ENCODE measurements at regions not wholly inside any gene's neighbourhood (a gene's known extent, or its start where the extent isn't known, plus 50 kb on each side); places are given as distances from the start of the nearest gene placed in this dataset.
A peak's percentile ranks its signal among the peaks of the same experiment; 100 is the strongest.
"Not testable (repeated sequence)": the region's sequence is repeated elsewhere in the genome, so short reads cannot be mapped to it uniquely, and the experiment has no call there.

DNA sequence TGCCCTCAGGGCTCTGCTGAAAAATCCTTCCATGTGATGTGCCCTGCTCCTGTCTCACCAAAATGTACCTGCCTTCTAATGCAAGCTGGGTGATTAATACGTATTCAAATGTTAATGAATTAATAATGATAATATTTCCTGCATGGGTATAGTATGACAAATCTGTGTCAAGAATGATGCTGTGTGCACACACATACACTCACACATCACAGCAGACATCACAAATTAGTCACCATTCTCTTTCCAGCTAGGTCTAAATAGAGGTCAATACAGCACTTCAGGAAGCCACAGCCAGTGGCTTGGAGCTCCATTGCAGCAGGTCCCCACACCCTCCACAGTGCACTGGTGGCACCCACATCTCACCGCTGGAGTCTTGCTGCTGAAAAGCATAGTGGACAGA is 681.2 kb upstream of the NRP1 start:
- DNase-seq (ENCODE audit: low read depth), result no peak

DNA sequence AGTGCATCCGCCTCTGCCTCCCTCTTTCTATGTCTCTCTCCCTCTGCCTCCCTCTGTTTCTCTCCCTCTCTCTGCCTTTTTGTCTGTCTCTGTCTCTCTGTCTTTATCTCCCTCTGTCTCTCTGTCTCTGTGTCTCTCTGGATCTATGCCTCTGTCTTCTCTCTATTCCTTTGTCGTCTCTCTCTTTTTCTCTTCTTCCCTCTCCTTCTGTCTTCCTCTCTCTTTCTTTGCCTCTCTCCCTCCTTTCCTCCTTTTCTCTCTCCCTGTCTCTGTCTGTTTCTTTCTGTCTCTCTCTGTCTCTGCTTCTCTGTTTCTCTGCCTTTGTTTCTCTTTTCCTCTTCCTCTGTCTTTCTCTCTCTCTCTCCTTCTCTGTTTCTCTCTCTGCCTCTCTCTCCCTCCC is 678.8 kb upstream of the NRP1 start:
- no peak for DNase-seq (ENCODE audit: low read depth)

DNA sequence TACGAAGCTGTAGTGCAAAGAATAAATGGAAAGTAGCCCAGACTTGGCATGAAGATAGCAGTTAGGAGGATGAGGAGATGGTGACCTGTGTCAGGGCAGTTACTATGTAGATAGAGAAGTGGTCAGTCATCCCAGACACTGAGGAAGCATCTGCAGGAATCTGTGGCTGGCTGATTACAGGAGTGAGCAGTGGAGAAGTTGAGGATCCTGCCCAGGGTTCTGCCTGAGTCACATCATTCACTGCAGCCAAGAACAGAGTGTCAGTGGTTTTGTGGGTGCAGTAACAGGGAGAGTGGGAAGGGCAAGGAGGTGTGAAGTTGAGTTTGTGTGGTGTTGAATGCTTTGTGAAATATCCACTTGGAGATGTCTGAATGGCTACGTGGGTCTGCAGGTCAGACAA is 676.4 kb upstream of the NRP1 start:
- peak; percentile 54 for DNase-seq (ENCODE audit: low read depth)

DNA sequence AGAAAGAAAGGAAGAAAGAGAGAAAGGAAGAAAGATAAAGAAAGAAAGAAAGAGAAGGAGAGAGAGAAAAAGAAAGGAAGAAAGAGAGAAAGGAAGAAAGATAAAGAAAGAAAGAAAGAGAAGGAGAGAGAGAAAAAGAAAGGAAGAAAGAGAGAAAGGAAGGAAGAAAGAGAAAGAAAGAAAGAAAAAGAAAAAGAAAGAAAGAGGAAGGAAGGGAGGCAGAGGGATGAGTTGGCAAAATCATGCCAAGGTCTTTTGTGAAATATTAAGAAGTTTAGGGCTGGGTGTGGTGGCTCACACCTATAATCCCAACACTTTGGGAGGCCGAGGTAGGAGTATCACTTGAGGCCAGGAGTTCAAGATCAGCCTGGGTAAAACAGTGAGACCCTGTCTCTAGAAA is 675.8 kb upstream of the NRP1 start:
- DNase-seq (ENCODE audit: low read depth), result not testable (repeated sequence)

DNA sequence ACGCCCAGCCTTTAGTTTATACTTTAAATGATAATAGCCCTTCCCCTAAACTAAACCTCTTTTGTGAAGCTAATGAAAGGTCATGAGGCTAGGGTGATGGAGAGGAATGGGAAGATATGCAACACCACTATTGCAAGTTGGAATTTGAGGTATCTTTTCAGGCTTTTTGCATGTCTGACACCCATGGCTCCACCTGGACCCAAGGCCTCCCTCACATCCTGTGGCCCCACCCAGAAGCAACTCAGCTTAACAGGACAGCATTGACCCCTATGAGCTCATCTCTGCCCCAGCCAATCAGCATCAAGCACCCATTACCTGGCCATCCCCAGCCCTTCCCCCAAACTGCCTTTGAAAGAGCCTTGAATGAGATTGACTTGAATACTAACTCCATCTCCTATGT is 674.2 kb upstream of the NRP1 start:
- DNase-seq (ENCODE audit: low read depth), result no peak

DNA sequence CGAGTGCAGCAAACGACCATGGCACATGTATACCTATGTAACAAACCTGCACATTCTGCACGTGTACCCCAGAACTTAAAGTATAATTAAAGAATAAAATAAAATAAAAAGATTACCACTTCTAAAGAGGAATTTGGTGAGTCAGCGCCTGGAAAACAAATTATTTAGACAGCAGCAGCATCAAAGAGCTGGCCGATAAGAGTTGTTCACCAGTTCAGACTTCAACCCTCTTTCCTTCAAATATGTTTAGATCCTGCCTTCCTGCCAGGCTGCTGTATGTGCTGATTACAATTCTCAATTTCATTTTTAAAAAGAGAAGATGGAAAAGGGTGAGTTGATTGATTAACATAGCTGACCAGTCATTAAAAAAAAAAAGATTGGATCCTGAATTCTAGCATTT is 672.0 kb upstream of the NRP1 start:
- DNase-seq (ENCODE audit: low read depth), result no peak

DNA sequence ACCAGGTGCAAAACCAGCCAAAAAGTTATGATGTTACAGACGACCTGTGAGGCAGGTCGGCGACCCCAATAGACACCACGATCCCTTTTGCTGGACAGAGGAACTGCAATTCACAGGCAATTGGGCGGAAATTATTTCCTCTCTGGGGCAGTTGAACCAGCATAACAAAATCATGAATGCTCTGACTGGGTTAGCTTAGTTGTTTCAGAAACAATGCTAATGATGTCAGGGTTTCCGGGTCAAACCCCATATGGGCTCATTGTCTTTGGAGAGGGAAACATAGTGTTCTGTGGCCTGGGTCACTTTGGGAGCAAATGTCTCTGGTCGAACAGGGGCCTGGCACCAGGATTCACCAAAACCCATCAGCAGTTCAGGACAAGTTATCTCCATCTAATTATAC is 669.1 kb upstream of the NRP1 start:
- no peak for DNase-seq (ENCODE audit: low read depth)

DNA sequence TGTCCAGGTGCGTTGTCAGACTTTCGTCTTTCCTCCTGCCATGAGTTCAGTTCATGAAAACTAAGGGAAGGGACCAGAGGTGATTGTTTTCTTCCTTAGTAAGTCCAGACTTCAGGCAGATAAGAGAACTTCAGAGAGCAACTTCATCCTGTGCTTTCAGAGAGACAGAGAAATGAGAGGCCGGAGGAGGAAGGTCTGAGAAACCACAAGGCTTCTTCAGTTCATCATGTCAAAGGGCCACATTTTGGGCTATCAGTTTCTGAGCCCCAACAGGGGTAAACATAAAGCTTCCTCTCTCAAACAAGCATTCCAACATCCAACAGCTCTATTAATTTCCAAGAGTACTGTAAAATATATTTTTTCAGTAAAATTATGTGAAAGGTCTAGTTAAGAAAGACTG is 668.4 kb upstream of the NRP1 start:
- no peak for DNase-seq (ENCODE audit: low read depth)

DNA sequence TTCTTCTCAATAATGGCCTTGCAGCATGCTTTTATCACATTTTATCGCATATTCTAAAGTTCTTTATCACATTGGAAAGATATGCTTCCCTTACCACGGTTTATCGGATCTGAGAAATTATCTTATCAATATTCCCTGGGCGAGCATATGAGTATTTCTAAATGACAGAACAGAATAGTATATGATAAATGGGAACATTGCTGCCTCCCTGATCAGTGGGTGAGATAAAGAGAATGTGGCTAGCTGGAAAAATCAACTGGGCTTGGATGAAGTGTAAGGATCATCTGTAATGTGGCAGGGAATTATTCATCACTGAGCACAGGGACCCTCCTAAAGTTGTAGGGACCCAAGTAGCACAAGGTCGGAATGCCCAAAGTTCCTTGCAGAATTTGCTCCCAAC is 667.4 kb upstream of the NRP1 start:
- no peak for DNase-seq (ENCODE audit: low read depth)

DNA sequence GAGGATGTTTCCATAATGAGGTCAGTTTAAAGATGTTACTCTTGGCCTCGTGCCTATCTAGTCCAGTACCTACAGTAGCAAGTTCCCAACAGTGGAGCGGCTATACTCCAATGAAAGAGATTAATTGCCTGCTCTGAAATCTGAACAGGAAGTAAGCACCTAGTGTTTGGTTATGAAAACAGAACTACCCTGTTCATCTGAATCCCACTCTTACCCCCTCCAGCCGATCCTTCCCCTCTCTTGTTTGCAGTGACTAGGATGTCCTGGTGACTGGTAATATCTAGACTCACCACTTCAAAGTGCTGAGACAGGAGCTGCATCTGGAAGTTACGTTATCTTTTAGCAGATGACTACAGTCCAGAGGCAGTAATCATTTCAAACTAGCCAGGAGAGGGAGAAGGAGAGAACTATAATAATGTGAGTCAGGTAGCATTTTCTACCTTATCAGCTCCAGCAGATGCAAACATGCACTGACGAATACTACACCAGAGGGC is 666.7 kb upstream of the NRP1 start:
- peak; percentile 27 for DNase-seq (ENCODE audit: low read depth)

DNA sequence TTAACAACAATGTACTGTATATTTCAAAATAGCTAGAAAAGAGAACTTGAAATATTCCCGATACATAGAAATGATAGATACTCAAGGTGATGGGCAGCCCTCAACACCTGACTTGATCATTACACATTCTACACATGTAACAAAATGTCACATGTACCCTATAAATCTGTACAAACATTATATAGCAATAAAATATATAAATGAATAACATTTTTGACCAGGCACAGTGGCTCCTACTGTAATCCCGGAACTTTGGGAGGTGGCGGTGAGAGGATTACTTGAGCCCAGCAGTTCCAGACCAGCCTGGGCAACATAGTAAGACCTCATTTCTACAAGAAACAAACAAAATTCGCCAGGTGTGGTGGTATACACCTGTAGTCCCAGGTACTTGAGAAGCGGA is 659.5 kb upstream of the NRP1 start:
- DNase-seq (ENCODE audit: low read depth), result no peak

DNA sequence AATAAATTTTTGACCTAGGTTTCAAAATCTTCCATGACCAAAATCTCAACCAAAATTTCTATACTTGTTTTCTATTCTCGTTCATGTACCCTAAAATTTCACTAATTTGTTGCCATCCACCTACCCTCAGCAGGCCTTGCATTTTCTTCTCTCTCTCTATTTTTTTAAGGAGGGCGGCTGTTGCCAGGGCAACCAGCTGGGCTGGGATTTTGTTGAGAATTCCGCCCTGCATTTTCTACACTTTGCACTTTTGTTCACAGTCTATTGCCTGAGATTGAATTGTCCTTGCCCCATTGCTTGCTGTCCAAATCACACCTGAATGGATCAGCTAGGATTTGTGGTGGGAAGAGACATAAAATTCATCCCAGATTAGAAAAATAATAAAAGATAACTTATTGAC is 657.5 kb upstream of the NRP1 start:
- no peak for DNase-seq (ENCODE audit: low read depth)

DNA sequence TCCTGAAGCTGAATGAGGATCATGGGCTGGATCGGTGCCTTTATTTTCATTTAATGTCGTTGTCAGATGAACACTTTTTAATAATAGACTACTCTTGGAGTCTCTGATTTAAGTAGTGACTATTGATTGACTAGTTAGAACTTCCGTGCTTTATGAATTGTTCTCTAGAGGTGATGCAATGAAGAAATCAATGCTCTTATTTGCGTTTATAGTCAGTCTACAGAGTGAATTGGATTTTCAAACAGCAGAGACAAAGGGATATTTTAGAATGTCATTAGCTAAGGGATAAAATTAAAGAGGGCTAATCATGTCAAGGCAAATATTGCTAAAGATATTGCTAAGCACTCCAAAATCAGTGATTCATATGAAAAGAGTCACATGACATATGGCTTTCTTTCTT is 652.0 kb upstream of the NRP1 start:
- DNase-seq (ENCODE audit: low read depth), result no peak

DNA sequence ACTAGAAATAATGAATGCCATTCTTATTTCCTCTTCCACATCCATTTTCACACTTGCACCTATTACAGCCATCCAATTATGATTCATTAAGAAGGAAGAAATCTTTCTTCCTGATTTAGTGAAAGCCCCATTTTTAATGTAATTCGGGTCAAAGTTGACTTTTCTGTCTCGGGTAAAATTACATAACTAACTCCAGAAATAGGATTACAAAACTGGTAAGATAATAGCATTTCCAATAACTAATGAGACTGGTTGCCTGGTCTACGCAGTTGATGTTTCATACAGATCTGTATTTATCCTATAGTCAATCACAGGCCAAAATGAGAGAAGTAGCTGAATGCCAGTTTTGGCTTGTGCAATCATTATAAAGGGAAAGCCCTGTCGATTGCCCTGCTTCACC is 651.5 kb upstream of the NRP1 start:
- no peak for DNase-seq (ENCODE audit: low read depth)

DNA sequence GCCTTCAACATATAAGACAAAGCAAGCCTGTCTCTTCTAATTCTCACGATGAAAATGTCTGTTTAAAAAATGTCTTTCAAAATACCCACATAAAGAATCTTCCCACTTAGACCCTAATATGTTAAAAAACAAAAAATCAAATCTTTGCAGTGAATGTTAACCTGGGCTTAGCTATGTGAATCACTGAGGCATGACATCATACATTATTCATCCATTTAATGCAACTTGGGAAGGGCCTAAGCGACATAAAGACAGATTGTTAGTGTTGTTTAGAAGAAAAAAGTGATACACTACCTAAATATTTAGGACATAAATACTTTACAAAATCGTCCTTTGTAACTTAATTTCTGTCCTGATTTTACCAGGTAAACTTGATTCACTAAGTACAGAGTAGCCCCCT is 648.5 kb upstream of the NRP1 start:
- DNase-seq (ENCODE audit: low read depth), result peak; percentile 29

DNA sequence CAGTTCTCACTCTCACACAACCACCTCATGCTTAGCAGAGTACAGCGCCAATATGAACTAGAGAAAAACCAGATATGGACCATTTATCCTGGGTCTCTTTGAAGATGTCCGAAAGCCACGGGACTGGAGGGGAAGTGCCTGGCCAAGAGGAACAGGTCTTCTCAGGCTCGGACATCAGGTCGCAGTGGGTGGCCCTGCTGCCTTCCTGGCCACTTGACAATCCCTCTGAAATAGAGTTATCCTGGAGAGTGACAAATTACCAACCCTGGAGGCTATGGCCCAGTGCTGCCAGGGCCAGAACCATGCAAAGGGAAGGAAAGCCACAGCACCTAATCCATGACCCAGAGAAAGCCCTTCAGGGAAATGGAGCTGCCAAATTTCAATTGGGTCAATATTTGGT is 646.8 kb upstream of the NRP1 start:
- DNase-seq (ENCODE audit: low read depth), result no peak

DNA sequence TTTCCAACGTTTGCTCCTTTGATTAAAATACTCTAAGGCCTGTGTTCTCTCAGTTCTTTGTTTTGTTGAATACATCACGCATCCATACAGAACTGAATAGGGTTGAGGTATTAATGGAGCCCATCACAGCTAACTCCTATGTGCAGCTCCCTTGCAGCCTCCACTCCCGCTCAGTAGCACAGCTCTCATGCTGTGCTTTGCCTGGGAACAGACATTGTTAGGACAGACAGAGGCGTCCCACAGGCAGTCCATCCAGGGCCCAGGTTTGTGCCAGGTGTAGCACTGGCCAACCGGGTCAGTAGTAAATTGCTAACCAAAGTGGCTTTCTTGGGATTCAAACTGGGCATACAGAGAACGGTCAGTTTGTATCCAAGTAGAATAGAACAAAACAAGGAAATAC is 644.7 kb upstream of the NRP1 start:
- no peak for DNase-seq (ENCODE audit: low read depth)

DNA sequence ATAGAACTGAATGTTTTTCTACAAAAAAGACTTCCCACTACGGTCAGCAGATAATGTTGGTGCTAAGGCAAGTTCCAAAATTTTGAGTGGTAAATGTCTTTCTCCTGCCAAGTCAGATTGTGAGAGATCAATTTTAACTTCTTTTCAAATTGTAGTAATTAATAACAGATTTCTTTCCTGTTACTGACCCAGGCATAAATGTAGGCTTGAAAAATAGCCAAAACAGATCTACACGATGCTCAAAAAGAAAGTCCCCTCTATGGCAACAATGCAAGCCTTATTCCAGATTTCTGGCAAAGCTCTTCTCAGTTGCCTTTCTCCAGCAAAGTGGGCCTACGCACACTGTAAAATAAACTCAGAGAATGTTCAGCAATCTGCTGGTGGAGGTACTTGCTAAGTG is 641.0 kb upstream of the NRP1 start:
- DNase-seq (ENCODE audit: low read depth), result no peak

DNA sequence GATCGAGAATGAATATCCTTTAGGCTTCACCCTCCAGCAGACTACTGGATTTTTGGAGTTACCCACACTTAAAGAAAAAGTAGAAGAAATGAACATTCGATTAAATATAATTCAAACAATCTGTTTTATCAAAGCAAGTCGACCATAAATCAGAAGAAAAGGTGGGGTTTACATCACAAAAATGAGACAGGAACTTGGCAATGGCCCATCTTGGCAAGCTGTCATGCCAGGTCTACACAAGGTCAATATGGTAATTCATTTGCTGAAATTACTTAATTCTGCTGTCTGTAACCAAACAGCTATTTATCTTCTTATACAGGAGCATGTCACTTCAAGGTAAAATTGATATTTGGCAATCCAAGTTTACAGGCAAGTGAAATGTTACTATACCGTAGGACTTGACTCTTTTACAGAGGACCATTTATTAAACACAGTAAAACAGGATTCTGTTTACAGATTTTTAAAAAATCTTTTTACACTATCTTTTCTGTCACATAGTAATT is 640.6 kb upstream of the NRP1 start:
- no peak for DNase-seq (ENCODE audit: low read depth)

DNA sequence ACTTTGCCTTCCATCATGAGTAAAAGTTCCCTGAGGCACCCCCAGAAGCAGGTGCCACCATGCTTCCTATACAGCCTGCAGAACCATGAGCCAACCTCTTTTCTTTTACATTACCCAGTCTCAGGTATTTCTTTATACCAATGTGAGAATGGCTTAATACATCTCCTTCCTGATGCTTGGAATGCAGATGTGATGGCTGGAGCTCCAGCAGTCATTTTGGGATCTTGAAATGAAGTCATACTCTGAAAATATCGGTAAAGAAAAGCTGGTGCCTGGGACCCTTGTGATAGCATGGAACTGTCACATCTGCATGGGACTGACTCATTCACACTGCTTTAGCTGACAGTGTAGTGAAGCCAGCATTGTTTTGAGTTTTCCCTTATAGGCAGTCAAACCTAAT is 634.5 kb upstream of the NRP1 start:
- no peak for DNase-seq (ENCODE audit: low read depth)

DNA sequence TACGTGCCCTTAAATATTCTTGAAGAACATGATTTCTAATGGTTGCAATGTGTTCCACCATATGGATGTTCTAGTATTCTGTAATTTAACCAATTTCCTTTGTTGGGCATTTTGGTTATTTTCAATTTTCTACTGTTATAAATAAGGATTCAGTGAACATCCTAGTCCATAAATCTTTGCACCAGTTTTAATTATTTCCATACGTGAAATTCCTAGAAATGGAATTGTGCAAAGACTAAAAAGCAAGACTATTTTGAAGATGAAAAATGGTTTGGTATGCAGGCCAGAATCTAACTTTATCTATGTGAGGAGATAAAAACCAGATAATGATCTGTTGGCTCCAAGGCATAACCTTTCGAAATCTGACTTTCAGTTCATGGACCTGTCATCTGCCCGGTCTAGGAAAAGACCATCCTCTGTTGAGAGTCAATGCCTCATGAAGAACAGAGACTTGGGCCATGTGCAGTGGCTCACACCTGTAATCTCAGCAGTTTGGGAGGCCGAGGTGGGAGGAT is 633.2 kb upstream of the NRP1 start:
- no peak for DNase-seq (ENCODE audit: low read depth)

DNA sequence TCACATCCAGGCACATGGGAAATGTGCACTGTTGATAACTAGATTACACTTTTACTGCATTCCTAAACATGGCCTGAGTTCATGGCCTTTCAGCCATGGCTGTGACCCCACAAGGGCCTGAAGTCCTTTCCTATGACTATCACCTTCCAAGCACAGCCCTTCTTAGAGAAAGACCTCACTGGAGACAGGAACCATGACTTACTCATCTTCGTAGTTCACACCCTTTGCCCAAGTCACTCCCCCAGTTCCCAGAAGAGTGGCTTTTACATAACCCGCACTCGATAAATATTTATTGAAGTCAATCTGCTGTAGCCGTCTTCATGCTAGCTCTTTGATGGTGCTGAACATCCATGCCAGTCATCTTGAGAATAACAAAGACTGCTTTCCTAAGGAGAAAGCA is 632.5 kb upstream of the NRP1 start:
- no peak for DNase-seq (ENCODE audit: low read depth)

DNA sequence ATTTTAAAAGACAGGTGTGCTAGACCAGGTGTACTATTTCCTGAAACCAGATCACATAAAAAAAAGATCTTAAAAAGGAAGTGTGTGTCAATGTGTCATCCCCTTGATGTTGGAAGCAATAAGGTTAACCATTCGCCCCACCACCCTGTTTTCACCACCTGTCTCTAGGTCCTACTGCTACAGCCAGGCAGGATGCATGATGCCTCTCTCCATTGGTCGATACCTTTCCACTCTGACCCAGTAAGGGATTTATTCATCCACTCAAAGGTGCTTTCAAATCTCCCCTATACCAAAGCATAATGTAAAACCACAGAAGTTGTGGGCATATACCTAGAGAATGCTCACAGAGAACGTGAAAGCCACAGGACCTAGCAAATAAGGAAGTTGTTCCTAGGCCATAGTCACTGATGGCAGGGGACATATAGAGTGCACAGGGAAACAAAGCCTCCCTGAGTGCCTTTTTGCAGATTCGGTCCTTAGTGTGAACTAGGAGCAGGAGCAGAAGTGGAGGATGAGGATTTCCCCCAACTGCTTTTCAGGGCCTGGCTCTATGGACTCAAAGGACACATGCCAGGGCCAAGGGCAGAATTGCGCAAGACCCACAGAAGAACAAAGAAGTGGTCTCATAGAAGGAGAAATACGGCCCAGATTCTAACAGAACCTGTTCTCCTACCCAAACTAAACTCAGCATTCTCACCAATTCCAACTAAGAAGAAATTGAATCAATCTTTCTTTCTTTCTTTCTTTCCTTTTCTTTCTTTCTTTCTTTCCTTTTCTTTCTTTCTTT is 631.5 kb upstream of the NRP1 start:
- no peak for DNase-seq (ENCODE audit: low read depth)

DNA sequence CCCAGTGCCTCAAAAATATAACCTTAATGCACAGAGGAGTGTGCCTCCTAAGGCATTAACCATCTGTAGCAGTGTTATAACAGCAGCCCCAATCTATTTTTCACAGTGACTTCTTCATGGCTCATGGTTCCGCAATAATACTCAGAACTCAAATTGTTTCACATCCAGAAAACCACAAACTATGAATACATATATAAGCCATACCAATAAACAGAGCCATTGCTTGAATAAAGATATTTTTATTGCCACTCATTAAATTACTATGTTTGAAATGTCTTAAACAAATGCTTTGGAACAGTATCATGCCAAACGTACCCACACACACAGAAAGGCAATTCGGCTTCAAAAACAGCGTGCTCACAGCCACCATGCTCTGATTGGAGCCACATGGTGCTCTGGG is 629.3 kb upstream of the NRP1 start:
- DNase-seq (ENCODE audit: low read depth), result no peak
